ENCODE measurements at regions not wholly inside any gene's neighbourhood (a gene's known extent, or its start where the extent isn't known, plus 50 kb on each side); places are given as distances from the start of the nearest gene placed in this dataset.

DNA sequence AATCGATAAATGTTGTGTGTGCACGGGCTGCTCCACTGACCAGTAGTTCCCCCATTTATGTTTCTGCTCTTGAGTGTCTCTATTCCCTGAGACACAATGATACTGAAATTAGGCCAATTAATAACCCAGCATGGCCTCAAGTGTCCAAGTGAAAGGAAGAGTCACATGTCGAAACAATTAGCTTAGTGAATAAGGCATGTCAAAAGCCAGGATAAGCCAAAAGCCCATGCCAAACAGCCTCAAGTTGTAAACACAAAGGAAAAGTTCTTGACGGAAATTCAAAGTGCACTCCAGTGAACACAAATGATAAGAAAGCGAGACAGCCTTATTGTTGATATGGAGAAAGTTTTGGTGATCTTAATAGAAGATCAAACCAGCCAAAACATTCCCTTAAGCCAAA lies 167.1 kb upstream of the C1QTNF7 start:
- H3K79me2 ChIP-seq, result no peaks in the 10 kb centered on the region
- H3K27ac ChIP-seq, result no peak overlapping the region
- H3K27me3 ChIP-seq, result no peaks in the 10 kb centered on the region
- H3K4me2 ChIP-seq, result no peak overlapping the region
- H3K9me3 ChIP-seq (ENCODE audit: low read depth), result no peaks in the 10 kb centered on the region
- H4K20me1 ChIP-seq (ENCODE audit: insufficient read depth, poor library complexity, severe bottlenecking), result no peaks in the 10 kb centered on the region
- H3K9me2 ChIP-seq (replicated peaks; ENCODE audit: insufficient read depth), result no peaks in the 10 kb centered on the region
- WGBS (ENCODE audit: low lambda C conversion rate, missing lambda C conversion rate), result 64% methylated on average over 5 of the region's 5 CpGs
- TF ChIP-seq EZH2phosphoT487 (IDR thresholded peaks at IDR 0.05; ENCODE audit: low read depth, severe bottlenecking, unreplicated experiment), result no peak
- no peak overlapping the region for H3K4me3 ChIP-seq
- H3K36me3 ChIP-seq (replicated peaks; ENCODE audit: insufficient read depth, low read depth), result no peaks in the 10 kb centered on the region
- DNase-seq (ENCODE audit: low spot score), result no peak
- H2AFZ ChIP-seq, result no peak overlapping the region
- no peaks in the 10 kb centered on the region for H3K4me1 ChIP-seq (ENCODE audit: insufficient read depth)

DNA sequence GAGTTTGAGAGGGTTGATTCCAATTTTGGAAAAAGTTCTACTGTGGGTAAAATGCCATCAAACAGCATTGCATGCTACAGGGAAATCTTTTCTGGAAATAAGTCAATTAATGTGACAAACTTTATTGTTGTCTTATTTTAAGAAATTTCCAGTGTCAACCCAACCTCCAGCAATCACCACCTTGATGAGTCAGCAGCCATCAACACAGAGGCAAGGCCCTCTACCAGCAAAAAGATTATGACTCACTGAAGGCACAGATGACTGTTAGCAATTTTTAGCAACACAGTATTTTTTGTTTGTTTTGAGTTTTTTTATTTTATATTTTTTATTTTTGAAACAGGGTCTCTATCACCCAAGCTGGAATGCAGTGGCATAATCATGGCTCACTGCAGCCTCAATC lies 165.4 kb upstream of the C1QTNF7 start:
- TF ChIP-seq EZH2phosphoT487 (IDR thresholded peaks at IDR 0.05; ENCODE audit: low read depth, severe bottlenecking, unreplicated experiment), result no peak
- TF ChIP-seq, protein P1, sequence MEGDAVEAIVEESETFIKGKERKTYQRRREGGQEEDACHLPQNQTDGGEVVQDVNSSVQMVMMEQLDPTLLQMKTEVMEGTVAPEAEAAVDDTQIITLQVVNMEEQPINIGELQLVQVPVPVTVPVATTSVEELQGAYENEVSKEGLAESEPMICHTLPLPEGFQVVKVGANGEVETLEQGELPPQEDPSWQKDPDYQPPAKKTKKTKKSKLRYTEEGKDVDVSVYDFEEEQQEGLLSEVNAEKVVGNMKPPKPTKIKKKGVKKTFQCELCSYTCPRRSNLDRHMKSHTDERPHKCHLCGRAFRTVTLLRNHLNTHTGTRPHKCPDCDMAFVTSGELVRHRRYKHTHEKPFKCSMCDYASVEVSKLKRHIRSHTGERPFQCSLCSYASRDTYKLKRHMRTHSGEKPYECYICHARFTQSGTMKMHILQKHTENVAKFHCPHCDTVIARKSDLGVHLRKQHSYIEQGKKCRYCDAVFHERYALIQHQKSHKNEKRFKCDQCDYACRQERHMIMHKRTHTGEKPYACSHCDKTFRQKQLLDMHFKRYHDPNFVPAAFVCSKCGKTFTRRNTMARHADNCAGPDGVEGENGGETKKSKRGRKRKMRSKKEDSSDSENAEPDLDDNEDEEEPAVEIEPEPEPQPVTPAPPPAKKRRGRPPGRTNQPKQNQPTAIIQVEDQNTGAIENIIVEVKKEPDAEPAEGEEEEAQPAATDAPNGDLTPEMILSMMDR (IDR thresholded peaks at IDR 0.05; ENCODE audit: poor library complexity), result no peak
- TF ChIP-seq EZH2 (IDR thresholded peaks at IDR 0.05; ENCODE audit: borderline replicate concordance), result no peak
- Histone ChIP-seq H3K36me3 (replicated peaks; ENCODE audit: insufficient read depth, low read depth) (no peaks in the 10 kb centered on the region), H3K27ac (no peak overlapping the region)

DNA sequence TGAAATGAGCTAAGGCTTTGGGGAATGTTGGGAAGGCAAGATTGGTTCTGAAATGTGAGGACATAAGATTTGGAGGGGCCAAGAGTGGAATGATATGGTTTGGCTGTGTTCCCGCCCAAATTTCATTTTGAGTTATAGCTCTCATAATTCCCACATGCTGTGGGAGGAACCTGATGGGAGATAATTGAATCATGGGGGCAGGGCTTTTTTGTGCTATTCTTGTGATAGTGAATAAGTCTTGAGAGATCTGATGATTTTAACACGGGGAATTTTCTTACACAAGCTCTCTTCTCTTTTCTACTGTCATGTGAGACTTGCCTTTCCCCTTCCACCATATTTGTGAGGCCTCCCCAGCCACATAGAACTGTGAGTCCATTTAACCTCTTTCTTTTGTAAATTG lies 157.6 kb upstream of the C1QTNF7 start:
- no peak for DNase-seq (ENCODE audit: low spot score)

More for the DNA sequence above, 165.4 kb upstream of the C1QTNF7 start:
- Histone ChIP-seq H4K20me1 (ENCODE audit: insufficient read depth, poor library complexity, severe bottlenecking) (no peaks in the 10 kb centered on the region), H3K4me2 (no peak overlapping the region), H2AFZ (no peak overlapping the region), H3K79me2 (no peaks in the 10 kb centered on the region), H3K4me3 (no peak overlapping the region), H3K4me1 (ENCODE audit: insufficient read depth) (no peaks in the 10 kb centered on the region), H3K9me3 (ENCODE audit: low read depth) (no peaks in the 10 kb centered on the region), H3K27me3 (no peaks in the 10 kb centered on the region), H3K9me2 (replicated peaks; ENCODE audit: insufficient read depth) (no peaks in the 10 kb centered on the region)
- DNase-seq (ENCODE audit: low spot score), result no peak

GRCh38 chr4:15286041-15286440 lies 141.8 kb upstream of the C1QTNF7 start:
- WGBS (ENCODE audit: low lambda C conversion rate, missing lambda C conversion rate), result 99% methylated on average over 2 of the region's 2 CpGs
- H3K27ac ChIP-seq, result no peak overlapping the region
- no peaks in the 10 kb centered on the region for H3K79me2 ChIP-seq
- no peaks in the 10 kb centered on the region for H3K27me3 ChIP-seq
- H4K20me1 ChIP-seq (ENCODE audit: insufficient read depth, poor library complexity, severe bottlenecking), result no peaks in the 10 kb centered on the region
- H3K4me3 ChIP-seq, result no peak overlapping the region
- H3K9me2 ChIP-seq (replicated peaks; ENCODE audit: insufficient read depth), result no peaks in the 10 kb centered on the region
- DNase-seq (ENCODE audit: low spot score), result no peak
- H3K4me1 ChIP-seq (ENCODE audit: insufficient read depth), result no peaks in the 10 kb centered on the region
- no peaks in the 10 kb centered on the region for H3K9me3 ChIP-seq (ENCODE audit: low read depth)
- H3K36me3 ChIP-seq (replicated peaks; ENCODE audit: insufficient read depth, low read depth), result no peaks in the 10 kb centered on the region
- no peak overlapping the region for H2AFZ ChIP-seq
- TF ChIP-seq EZH2 (IDR thresholded peaks at IDR 0.05; ENCODE audit: borderline replicate concordance), result no peak
- TF ChIP-seq EZH2phosphoT487 (IDR thresholded peaks at IDR 0.05; ENCODE audit: low read depth, severe bottlenecking, unreplicated experiment), result no peak
- TF ChIP-seq, protein P1 (IDR thresholded peaks at IDR 0.05; ENCODE audit: poor library complexity), result no peak
- no peak overlapping the region for H3K4me2 ChIP-seq

More for the DNA sequence above, 157.6 kb upstream of the C1QTNF7 start:
- H2AFZ ChIP-seq, result no peak overlapping the region
- no peaks in the 10 kb centered on the region for H3K27me3 ChIP-seq
- TF ChIP-seq EZH2 (IDR thresholded peaks at IDR 0.05; ENCODE audit: borderline replicate concordance) (no peak), EZH2phosphoT487 (IDR thresholded peaks at IDR 0.05; ENCODE audit: low read depth, severe bottlenecking, unreplicated experiment) (no peak)
- TF ChIP-seq, protein P1 (IDR thresholded peaks at IDR 0.05; ENCODE audit: poor library complexity), result no peak
- peaks cover 4% of the 10 kb centered on the region for H3K9me3 ChIP-seq (ENCODE audit: low read depth)
- H3K36me3 ChIP-seq (replicated peaks; ENCODE audit: insufficient read depth, low read depth), result no peaks in the 10 kb centered on the region
- 91% methylated on average over 2 of the region's 2 CpGs for WGBS (ENCODE audit: low lambda C conversion rate, missing lambda C conversion rate)
- no peaks in the 10 kb centered on the region for H3K79me2 ChIP-seq
- no peak overlapping the region for H3K27ac ChIP-seq
- H3K4me1 ChIP-seq (ENCODE audit: insufficient read depth), result no peaks in the 10 kb centered on the region
- H3K9me2 ChIP-seq (replicated peaks; ENCODE audit: insufficient read depth), result no peaks in the 10 kb centered on the region
- H3K4me2 ChIP-seq, result no peak overlapping the region
- no peak overlapping the region for H3K4me3 ChIP-seq
- H4K20me1 ChIP-seq (ENCODE audit: insufficient read depth, poor library complexity, severe bottlenecking), result no peaks in the 10 kb centered on the region
